ENCODE measurements at regions not wholly inside any gene's neighbourhood (a gene's known extent, or its start where the extent isn't known, plus 50 kb on each side); places are given as distances from the start of the nearest gene placed in this dataset.

DNA sequence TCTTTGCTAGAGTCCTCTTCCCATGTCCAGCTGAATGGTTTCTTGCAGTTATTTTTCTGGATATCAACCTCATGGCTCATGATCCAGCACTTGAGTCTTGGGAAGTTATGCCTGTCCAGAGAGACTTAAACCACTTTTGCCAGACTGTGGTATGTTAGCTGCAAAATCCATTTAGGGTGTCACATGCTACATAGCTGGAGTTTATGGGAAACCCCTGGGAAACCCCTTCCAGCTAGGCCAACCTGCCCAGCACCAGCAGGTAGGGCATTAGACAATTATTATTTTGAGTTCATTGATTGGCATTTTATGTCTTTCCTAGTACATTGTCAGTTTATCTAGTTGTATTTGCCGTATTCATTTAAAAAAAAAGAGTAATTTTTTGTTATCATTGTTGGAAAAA, 797.8 kb downstream of the EFNB2 start:
- H3K9me3 Mint-ChIP-seq: peaks cover 14% of the 10 kb centered on the region
- H3K27ac Mint-ChIP-seq (ENCODE audit: low read depth): no peak overlapping the region
- no peak for ATAC-seq (replicated peaks; ENCODE audit: extremely low read depth, poor library complexity, severe bottlenecking)
- no peaks in the 10 kb centered on the region for H3K4me1 Mint-ChIP-seq
- H3K36me3 Mint-ChIP-seq (ENCODE audit: insufficient read depth): no peaks in the 10 kb centered on the region
- H3K4me3 Mint-ChIP-seq: no peak overlapping the region
- DNase-seq (ENCODE audit: low spot score in 2 of 2): no peak
- H3K27me3 Mint-ChIP-seq: no peaks in the 10 kb centered on the region

GRCh38 chr13:105735281-105735680, 800.2 kb downstream of the EFNB2 start:
- peaks cover 14% of the 10 kb centered on the region for H3K9me3 Mint-ChIP-seq
- ATAC-seq (replicated peaks; ENCODE audit: extremely low read depth, poor library complexity, severe bottlenecking): no peak

DNA sequence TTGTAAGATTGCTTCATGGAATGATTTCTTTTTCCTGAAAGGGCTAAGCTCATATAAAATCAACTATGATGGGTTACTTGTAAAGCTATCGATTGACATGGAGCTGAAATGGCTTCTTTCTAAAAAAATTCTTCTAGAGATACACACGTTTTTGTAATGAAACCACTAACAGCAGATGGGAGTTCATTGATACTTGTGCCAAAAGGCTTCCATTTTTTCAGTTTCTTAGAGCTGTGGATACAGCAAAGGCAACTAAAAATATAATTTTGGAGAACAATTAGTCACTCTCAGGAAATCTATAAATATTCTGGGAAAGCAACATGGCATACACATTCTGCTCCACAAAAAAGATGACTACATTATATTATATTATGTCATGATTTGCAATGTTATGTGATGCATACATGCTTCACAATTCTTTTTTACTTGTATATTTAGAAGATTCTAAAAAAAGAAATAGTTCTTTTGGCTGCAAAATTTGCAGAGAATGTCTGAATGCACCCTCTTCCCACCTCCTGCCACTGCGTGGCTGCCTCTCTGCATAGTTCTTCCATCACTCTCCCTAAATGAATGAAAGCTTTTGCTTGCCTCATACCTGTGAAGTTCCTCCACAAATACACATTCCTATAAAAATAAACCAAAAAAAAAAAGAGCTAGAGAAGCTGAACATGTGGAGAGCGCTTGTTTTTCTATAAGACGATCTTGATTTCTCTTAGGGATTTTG, 802.5 kb downstream of the EFNB2 start:
- no peaks in the 10 kb centered on the region for H3K4me1 Mint-ChIP-seq
- H3K27ac Mint-ChIP-seq (ENCODE audit: low read depth): no peak overlapping the region
- H3K27me3 Mint-ChIP-seq: no peaks in the 10 kb centered on the region
- DNase-seq (ENCODE audit: low spot score in 2 of 2) (no peak), ATAC-seq (replicated peaks; ENCODE audit: extremely low read depth, poor library complexity, severe bottlenecking) (no peak)
- no peaks in the 10 kb centered on the region for H3K36me3 Mint-ChIP-seq (ENCODE audit: insufficient read depth)
- H3K4me3 Mint-ChIP-seq: no peak overlapping the region
- H3K9me3 Mint-ChIP-seq: peaks cover 6% of the 10 kb centered on the region

More at GRCh38 chr13:105735281-105735680, 800.2 kb downstream of the EFNB2 start:
- H3K27ac Mint-ChIP-seq (ENCODE audit: low read depth): no peak overlapping the region
- DNase-seq (ENCODE audit: low spot score in 2 of 2): no peak
- no peaks in the 10 kb centered on the region for H3K27me3 Mint-ChIP-seq
- no peak overlapping the region for H3K4me3 Mint-ChIP-seq
- no peaks in the 10 kb centered on the region for H3K36me3 Mint-ChIP-seq (ENCODE audit: insufficient read depth)
- no peaks in the 10 kb centered on the region for H3K4me1 Mint-ChIP-seq

GRCh38 chr13:105725887-105726286, 809.6 kb downstream of the EFNB2 start:
- Mint-ChIP-seq H3K9me3 (peaks cover 6% of the 10 kb centered on the region), H3K27me3 (no peaks in the 10 kb centered on the region), H3K4me3 (no peak overlapping the region), H3K4me1 (no peaks in the 10 kb centered on the region), H3K36me3 (ENCODE audit: insufficient read depth) (no peaks in the 10 kb centered on the region), H3K27ac (ENCODE audit: low read depth) (no peak overlapping the region)
- DNase-seq (ENCODE audit: low spot score in 2 of 2) (no peak), ATAC-seq (replicated peaks; ENCODE audit: extremely low read depth, poor library complexity, severe bottlenecking) (no peak)

GRCh38 chr13:105721016-105721415, 814.4 kb downstream of the EFNB2 start:
- ATAC-seq (replicated peaks; ENCODE audit: extremely low read depth, poor library complexity, severe bottlenecking): no peak
- Mint-ChIP-seq H3K4me3 (no peak overlapping the region), H3K27ac (ENCODE audit: low read depth) (no peak overlapping the region), H3K9me3 (no peaks in the 10 kb centered on the region), H3K27me3 (no peaks in the 10 kb centered on the region), H3K4me1 (no peaks in the 10 kb centered on the region), H3K36me3 (ENCODE audit: insufficient read depth) (no peaks in the 10 kb centered on the region)
- DNase-seq (ENCODE audit: low spot score in 2 of 2): no peak

- Mint-ChIP-seq H3K36me3 (ENCODE audit: insufficient read depth) (no peaks in the 10 kb centered on the region), H3K4me3 (no peak overlapping the region), H3K27me3 (no peaks in the 10 kb centered on the region), H3K4me1 (no peaks in the 10 kb centered on the region), H3K9me3 (no peaks in the 10 kb centered on the region), H3K27ac (ENCODE audit: low read depth) (no peak overlapping the region)
- DNase-seq (ENCODE audit: low spot score in 2 of 2): no peak
- no peak for ATAC-seq (replicated peaks; ENCODE audit: extremely low read depth, poor library complexity, severe bottlenecking)
Observed at GRCh38 chr13:105719859-105720258, 815.6 kb downstream of the EFNB2 start.

DNA sequence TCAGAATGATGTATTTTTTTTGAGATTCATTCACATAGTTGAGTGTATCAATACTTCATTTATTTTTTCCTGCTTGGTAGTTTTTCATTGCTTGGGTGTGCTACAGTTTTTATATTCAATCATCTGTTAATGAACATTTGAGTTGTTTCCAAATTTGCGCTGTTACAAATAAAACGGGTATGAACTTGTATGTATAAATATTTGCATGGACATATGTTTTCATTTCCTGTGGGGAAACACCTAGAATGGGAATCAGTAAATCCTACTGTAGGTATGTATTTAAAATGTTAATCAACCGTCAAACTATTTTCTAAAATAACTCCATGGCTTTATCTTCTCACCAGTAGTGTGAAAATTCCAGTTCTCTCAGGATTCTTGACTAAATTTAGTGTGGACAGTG, 826.3 kb downstream of the EFNB2 start:
- Mint-ChIP-seq H3K36me3 (ENCODE audit: insufficient read depth) (no peaks in the 10 kb centered on the region), H3K4me3 (no peak overlapping the region), H3K9me3 (peaks cover 17% of the 10 kb centered on the region), H3K27ac (ENCODE audit: low read depth) (no peak overlapping the region), H3K4me1 (no peaks in the 10 kb centered on the region), H3K27me3 (no peaks in the 10 kb centered on the region)
- DNase-seq (ENCODE audit: low spot score in 2 of 2) (no peak), ATAC-seq (replicated peaks; ENCODE audit: extremely low read depth, poor library complexity, severe bottlenecking) (no peak)

- Mint-ChIP-seq H3K4me1 (no peaks in the 10 kb centered on the region), H3K9me3 (peaks cover 23% of the 10 kb centered on the region), H3K27ac (ENCODE audit: low read depth) (no peak overlapping the region), H3K27me3 (no peaks in the 10 kb centered on the region), H3K4me3 (no peak overlapping the region), H3K36me3 (ENCODE audit: insufficient read depth) (no peaks in the 10 kb centered on the region)
- DNase-seq (ENCODE audit: low spot score in 2 of 2) (no peak), ATAC-seq (replicated peaks; ENCODE audit: extremely low read depth, poor library complexity, severe bottlenecking) (no peak)
Observed at GRCh38 chr13:105703843-105704242, 831.6 kb downstream of the EFNB2 start.

DNA sequence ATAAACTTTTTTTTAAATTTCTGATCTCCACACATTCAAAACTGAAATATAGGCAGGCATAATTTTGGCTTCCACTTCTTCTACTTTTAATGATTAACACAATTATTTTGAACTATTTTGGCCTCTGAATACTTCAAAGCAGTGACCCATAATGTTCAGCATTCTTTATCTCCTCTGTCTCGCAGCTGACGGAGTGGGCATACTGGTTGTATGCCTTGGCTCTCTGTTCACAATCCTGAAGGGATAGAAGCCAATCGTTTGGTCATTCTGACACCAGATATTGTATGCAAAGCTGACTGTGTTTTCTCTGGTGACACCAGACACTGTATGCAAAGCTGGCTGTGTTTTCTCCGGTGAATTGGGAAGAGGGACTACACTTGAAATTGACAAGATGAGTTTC, 833.0 kb downstream of the EFNB2 start:
- H3K4me1 Mint-ChIP-seq: no peaks in the 10 kb centered on the region
- no peaks in the 10 kb centered on the region for H3K27me3 Mint-ChIP-seq
- H3K27ac Mint-ChIP-seq (ENCODE audit: low read depth): no peak overlapping the region
- H3K36me3 Mint-ChIP-seq (ENCODE audit: insufficient read depth): no peaks in the 10 kb centered on the region
- no peak overlapping the region for H3K4me3 Mint-ChIP-seq
- DNase-seq (ENCODE audit: low spot score in 2 of 2) (no peak), ATAC-seq (replicated peaks; ENCODE audit: extremely low read depth, poor library complexity, severe bottlenecking) (no peak)
- H3K9me3 Mint-ChIP-seq: peaks cover 21% of the 10 kb centered on the region

GRCh38 chr13:105692769-105693168, 842.7 kb downstream of the EFNB2 start:
- no peak for ATAC-seq (replicated peaks; ENCODE audit: extremely low read depth, poor library complexity, severe bottlenecking)
- no peaks in the 10 kb centered on the region for H3K27me3 Mint-ChIP-seq
- no peak for DNase-seq (ENCODE audit: low spot score in 2 of 2)
- no peaks in the 10 kb centered on the region for H3K4me1 Mint-ChIP-seq
- H3K4me3 Mint-ChIP-seq: no peak overlapping the region
- H3K9me3 Mint-ChIP-seq: peaks cover 32% of the 10 kb centered on the region
- H3K27ac Mint-ChIP-seq (ENCODE audit: low read depth): no peak overlapping the region
- H3K36me3 Mint-ChIP-seq (ENCODE audit: insufficient read depth): no peaks in the 10 kb centered on the region

DNA sequence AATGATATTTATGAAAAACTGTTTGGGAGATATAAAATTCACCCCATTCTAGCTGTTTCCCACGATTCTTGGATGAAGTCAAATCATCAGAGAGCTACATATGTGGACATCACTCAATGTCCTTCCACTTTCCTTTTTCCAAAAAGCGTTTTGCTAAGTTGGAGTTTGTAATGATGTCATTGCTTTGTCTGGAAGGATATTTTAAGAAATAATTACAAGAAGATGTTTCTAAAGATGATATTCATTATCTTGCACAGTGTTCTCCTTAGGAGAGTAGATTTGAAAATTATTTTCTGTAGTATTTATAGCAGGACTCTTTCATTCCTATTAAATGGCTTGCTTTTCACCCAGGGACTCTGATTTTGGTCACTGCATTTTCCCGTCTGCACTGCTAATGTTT, 851.2 kb downstream of the EFNB2 start:
- Mint-ChIP-seq H3K4me1 (no peaks in the 10 kb centered on the region), H3K9me3 (peaks cover 13% of the 10 kb centered on the region), H3K4me3 (no peak overlapping the region), H3K27ac (ENCODE audit: low read depth) (no peak overlapping the region), H3K27me3 (no peaks in the 10 kb centered on the region), H3K36me3 (ENCODE audit: insufficient read depth) (no peaks in the 10 kb centered on the region)
- DNase-seq (ENCODE audit: low spot score in 2 of 2): no peak
- no peak for ATAC-seq (replicated peaks; ENCODE audit: extremely low read depth, poor library complexity, severe bottlenecking)

- H3K9me3 Mint-ChIP-seq: peaks cover 15% of the 10 kb centered on the region
- H3K27me3 Mint-ChIP-seq: no peaks in the 10 kb centered on the region
- ATAC-seq (replicated peaks; ENCODE audit: extremely low read depth, poor library complexity, severe bottlenecking) (no peak), DNase-seq (ENCODE audit: low spot score in 2 of 2) (no peak)
- H3K4me1 Mint-ChIP-seq: no peaks in the 10 kb centered on the region
- no peak overlapping the region for H3K27ac Mint-ChIP-seq (ENCODE audit: low read depth)
- H3K36me3 Mint-ChIP-seq (ENCODE audit: insufficient read depth): no peaks in the 10 kb centered on the region
- H3K4me3 Mint-ChIP-seq: no peak overlapping the region
Observed at GRCh38 chr13:105679838-105680237, 855.6 kb downstream of the EFNB2 start.

DNA sequence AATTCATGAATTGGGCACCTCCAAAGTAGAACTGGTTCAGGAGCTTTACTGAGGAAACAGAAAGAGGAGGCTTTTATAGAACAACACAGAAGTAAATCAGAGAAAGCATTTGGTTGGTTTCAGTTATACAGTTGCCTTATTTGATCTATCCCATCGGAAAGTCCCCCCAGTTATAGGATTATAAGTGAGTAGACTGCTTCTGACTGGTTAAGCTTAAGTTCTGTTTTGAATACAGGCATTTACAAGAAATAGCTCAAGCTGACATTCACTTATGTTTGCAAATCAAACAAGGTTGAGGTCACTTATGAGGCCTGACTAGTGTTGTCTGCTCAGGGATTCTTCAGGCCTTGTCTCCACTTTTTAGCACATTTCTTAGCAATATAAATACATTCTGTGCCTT, 857.4 kb downstream of the EFNB2 start:
- ATAC-seq (replicated peaks; ENCODE audit: extremely low read depth, poor library complexity, severe bottlenecking) (no peak), DNase-seq (ENCODE audit: low spot score in 2 of 2) (no peak)
- H3K4me1 Mint-ChIP-seq: no peaks in the 10 kb centered on the region
- H3K27me3 Mint-ChIP-seq: no peaks in the 10 kb centered on the region
- peaks cover 15% of the 10 kb centered on the region for H3K9me3 Mint-ChIP-seq
- no peak overlapping the region for H3K4me3 Mint-ChIP-seq
- H3K27ac Mint-ChIP-seq (ENCODE audit: low read depth): no peak overlapping the region
- no peaks in the 10 kb centered on the region for H3K36me3 Mint-ChIP-seq (ENCODE audit: insufficient read depth)

Data from central memory CD8-positive, alpha-beta T cell (primary cell).